AML-193 (cell line): ENCODE measurements at regions not wholly inside any gene's neighbourhood (a gene's known extent, or its start where the extent isn't known, plus 50 kb on each side); places are given as distances from the start of the nearest gene placed in this dataset.

Experiments
- DNase-seq, 2 experiments: peaks; one replicate each; lab custom pipeline; 2025; lab: John Stamatoyannopoulos, UW

- DNase-seq: no peak
These were observed 1365.7 kb upstream of the SLC10A2 start for GRCh38 chr13:104431895-104432294.

- no peak for DNase-seq
These were observed 1360.2 kb upstream of the SLC10A2 start for GRCh38 chr13:104426435-104426834.

GRCh38 chr13:104422668-104423067 lies 1356.5 kb upstream of the SLC10A2 start:
- DNase-seq: no peak

GRCh38 chr13:104416973-104417372 lies 1350.8 kb upstream of the SLC10A2 start:
- DNase-seq: no peak

- DNase-seq: no peak
These were observed 1348.6 kb upstream of the SLC10A2 start for GRCh38 chr13:104414771-104415170.

GRCh38 chr13:104414181-104414580 lies 1348.0 kb upstream of the SLC10A2 start:
- no peak for DNase-seq

GRCh38 chr13:104411141-104411765 lies 1345.0 kb upstream of the SLC10A2 start:
- DNase-seq: no peak

- no peak for DNase-seq
These were observed 1342.5 kb upstream of the SLC10A2 start for GRCh38 chr13:104408733-104409132.

GRCh38 chr13:104404325-104404724 lies 1338.1 kb upstream of the SLC10A2 start:
- DNase-seq: no peak

GRCh38 chr13:104389691-104390090 lies 1323.5 kb upstream of the SLC10A2 start:
- DNase-seq: no peak

GRCh38 chr13:104387510-104387909 lies 1321.3 kb upstream of the SLC10A2 start:
- DNase-seq: no peak

GRCh38 chr13:104385404-104385803 lies 1319.2 kb upstream of the SLC10A2 start:
- DNase-seq: no peak

GRCh38 chr13:104382951-104383350 lies 1316.7 kb upstream of the SLC10A2 start:
- DNase-seq: no peak

- DNase-seq: no peak
These were observed 1310.4 kb upstream of the SLC10A2 start for GRCh38 chr13:104376588-104376987.

GRCh38 chr13:104375614-104376013 lies 1309.4 kb upstream of the SLC10A2 start:
- DNase-seq: no peak

GRCh38 chr13:104372095-104372655 lies 1306.0 kb upstream of the SLC10A2 start:
- no peak for DNase-seq

- DNase-seq: no peak
These were observed 1299.2 kb upstream of the SLC10A2 start for GRCh38 chr13:104365430-104365829.

GRCh38 chr13:104357672-104358354 lies 1291.6 kb upstream of the SLC10A2 start:
- DNase-seq: no peak

- no peak for DNase-seq
These were observed 1291.0 kb upstream of the SLC10A2 start for GRCh38 chr13:104357174-104357573.

- no peak for DNase-seq
These were observed 1288.9 kb upstream of the SLC10A2 start for GRCh38 chr13:104355041-104355670.

GRCh38 chr13:104327211-104327610 lies 1261.0 kb upstream of the SLC10A2 start:
- DNase-seq: no peak

- DNase-seq: no peak
These were observed 1260.3 kb upstream of the SLC10A2 start for GRCh38 chr13:104326523-104326922.

- no peak for DNase-seq
These were observed 1255.5 kb upstream of the SLC10A2 start for GRCh38 chr13:104321756-104322155.
